GM21717 (cell line): ENCODE measurements at regions not wholly inside any gene's neighbourhood (a gene's known extent, or its start where the extent isn't known, plus 50 kb on each side); places are given as distances from the start of the nearest gene placed in this dataset.
"Not testable (repeated sequence)": the region's sequence is repeated elsewhere in the genome, so short reads cannot be mapped to it uniquely, and the experiment has no call there.

Experiments
- ATAC-seq: cut with Tn5 transposase; IDR thresholded peaks from one replicate; pipeline ENCODE4 v1.9.1; 2021; ENCODE audit warnings: mild to moderate bottlenecking, moderate library complexity; ENCODE audit not compliant: unreplicated experiment

DNA sequence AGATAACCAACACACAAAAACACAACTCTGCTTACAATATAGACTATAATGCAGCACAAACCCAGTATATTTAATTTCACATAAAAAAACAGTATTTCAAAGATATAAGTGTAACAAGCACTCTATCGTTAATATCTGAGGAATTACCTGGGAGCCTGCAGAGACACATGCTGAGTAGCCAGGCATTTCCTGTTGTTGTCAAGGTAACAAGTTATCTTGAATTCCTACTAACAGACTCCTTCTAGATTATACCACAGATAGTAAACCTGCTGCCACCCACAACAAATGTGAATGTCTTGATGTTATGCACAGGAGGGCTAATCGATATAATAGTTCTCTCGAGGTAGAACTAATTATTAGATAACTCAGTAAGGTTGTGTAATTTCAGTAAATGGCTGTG, 826.0 kb upstream of the PRR20A start:
- no peak for ATAC-seq

- no peak for ATAC-seq
Observed at GRCh38 chr13:56317841-56318240, 822.9 kb upstream of the PRR20A start.

DNA sequence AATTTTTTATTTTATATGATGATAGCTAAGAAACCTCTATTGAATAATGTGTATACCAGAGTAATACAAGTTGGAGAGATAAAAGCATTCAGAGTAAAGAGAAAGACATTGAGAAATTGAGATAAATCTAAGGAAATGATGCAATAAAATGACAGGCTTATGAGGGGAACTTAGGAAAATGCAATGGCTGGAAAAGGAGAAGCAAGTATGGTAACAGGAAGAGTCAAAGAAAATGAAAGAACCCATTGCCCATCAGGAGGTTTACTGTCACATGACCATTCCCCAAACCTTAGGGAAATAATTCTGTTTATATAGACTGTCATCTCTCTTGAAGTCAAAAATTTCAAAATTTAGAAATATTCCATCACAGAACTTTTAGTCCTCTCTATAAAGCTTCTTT, 808.0 kb upstream of the PRR20A start:
- no peak for ATAC-seq

DNA sequence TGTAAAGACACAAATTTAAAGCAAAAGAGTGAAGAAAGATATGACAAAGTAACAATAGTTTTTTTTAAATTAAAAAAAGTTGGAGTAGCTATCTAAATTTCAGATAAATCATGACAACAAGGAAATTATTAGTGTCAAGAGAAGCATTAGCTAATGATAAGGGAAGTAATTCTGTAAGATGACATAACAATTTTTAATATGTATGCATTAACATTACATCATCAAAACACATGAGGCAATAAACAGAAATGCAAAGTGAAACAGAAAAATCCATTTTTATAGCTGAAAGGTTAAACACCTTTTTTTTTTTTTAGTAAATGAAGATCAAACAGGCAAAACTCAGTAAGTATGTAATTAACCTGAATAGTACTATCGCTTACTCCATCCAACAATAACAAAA, 804.9 kb upstream of the PRR20A start:
- ATAC-seq: no peak

GRCh38 chr13:56338421-56338820, 802.3 kb upstream of the PRR20A start:
- no peak for ATAC-seq

GRCh38 chr13:56347014-56347413, 793.7 kb upstream of the PRR20A start:
- ATAC-seq: no peak

DNA sequence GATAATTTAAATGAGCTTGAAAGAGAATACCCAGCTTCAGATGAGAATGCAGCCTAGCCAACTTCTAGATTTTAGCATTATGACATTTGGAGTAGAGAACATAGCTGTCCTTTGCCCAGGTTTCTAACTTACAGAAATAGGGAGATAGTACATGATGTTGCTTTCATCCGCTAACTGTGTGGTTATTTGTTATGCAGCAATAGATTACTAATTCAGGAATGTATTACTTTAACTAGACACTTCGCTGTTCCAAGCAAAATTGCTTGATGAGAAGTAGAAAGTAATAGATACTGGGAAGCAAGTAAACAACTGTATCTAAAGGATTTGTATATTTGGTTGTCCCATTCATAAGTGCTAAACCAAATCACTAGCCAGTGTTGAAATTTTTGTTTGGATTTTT, 790.9 kb upstream of the PRR20A start:
- ATAC-seq: no peak

DNA sequence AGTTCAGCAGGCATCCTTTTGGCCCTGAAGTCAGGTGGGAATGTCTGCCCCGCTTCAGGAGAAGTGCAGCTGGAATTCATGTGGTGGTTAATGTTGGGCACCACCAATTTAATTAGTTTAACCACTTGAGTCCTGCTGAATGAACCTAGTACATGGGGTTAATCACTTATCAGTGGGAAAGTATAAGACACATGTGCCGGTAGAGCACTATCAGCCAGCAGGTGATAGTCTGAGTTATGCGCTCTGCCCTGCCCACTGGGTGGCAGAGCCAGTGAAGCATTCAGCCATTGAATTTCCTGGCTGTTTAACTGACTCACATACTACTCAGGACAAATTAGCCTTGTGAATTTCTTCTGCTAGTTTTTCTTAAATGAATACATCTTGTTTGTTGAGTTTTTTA, 789.7 kb upstream of the PRR20A start:
- no peak for ATAC-seq

DNA sequence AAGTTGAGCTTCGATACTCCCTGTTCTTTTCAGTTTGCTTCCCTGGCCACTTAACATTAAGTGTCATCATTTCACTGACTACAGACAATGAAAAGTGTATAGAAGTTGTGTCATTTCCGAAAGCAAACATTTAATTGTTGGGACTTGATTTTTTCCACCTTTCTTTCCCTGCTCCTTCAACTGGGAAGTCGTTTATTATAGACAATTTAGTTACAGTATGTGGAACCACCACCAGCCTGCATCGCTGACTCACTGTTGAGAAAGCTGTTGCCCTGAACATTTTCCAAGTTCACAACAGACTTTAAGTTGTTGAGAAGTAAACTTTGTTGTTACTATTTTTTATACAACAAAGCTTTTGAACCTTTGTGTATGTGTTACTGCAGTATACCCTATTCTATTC, 788.4 kb upstream of the PRR20A start:
- no peak for ATAC-seq

DNA sequence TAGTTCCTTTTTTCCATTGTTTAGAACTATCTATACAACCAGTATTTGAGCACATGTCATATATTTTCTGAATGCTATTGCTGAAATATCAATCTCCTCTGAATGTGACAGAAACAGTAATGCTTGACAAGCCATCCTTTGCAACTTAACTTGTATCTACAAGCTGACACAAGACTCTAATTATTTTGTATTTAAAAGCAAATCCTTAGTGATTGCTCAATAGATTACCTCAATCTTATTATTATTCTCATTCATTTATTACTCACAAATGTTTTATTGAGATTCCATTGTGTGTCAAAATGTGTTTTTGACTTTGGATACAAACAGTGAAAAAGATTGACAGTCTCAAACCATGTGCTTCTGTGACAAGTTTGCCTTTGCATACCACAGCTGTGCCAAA, 787.8 kb upstream of the PRR20A start:
- no peak for ATAC-seq

DNA sequence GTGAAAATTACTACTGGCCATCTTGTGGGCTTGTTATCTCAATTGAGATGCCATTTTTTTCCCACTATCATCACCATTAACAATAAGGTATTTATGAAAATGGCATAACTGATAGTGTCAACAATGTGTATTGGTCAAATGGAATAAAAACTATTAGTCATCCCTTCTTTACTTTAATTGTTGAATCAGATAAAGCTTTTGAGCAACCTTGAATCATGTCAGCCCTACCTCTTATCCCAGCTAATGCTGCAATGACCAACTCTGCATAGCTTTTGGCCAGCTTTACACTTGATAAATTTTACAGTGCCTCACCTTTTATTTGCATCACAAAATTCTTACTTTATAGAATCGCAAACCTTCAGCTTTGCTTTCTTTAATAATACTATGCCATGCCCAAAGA, 784.0 kb upstream of the PRR20A start:
- ATAC-seq: no peak

DNA sequence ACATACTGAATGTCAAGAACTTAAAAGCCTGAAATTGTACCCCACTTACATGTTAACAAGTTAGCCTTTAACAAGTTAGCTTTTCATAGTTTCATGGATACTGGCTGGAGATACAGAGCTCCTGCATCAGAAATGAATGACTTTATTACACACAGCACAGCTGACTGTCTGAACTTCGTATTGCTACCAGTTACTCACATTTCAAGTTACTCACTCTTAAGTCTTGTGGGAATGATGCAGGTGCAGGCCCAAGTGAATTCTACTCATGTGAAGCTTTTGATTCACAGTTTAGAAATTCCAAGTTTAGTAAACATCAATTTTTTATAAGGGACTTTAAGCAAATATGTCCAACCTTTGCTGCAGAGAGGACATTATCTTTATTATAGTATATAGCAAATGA, 762.2 kb upstream of the PRR20A start:
- no peak for ATAC-seq

- ATAC-seq: no peak
Observed at GRCh38 chr13:56393549-56393948, 747.2 kb upstream of the PRR20A start.

DNA sequence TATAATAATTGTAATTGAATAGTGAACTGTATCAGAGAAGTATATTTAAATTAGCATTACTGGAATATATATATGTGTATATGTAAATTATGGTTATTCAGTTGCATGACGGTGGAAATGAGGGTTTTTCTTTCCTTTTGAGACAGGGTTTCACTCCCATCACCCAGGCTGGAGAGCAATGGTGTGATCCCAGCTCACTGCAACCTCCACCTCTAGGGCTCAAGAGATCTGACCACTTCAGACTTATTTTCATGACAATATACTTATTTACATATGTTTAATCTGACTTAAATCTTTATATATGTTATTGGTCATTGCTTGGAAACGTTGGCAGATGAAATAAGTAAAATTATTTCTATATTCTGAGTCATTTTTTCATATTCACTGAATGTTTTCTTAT, 744.4 kb upstream of the PRR20A start:
- ATAC-seq: no peak

DNA sequence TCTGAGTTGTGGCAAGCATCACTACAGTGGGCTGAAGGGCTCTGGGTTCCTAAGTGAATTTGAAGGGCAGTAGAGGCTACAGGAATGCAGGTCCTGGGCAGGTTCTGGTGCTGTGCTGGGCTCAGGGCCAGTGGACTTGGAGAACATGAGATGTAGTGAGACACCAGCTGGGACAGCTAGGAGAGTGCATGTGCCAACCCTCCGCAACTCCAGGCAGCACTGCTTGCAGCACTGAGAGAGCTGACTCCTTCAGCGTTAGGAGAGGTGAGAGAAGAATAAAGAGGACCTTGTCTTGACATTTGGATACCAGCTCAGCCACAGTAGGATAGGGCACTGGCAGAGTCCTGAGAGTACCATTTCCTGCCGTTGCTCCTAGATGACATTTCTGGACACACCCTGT, 739.9 kb upstream of the PRR20A start:
- no peak for ATAC-seq

DNA sequence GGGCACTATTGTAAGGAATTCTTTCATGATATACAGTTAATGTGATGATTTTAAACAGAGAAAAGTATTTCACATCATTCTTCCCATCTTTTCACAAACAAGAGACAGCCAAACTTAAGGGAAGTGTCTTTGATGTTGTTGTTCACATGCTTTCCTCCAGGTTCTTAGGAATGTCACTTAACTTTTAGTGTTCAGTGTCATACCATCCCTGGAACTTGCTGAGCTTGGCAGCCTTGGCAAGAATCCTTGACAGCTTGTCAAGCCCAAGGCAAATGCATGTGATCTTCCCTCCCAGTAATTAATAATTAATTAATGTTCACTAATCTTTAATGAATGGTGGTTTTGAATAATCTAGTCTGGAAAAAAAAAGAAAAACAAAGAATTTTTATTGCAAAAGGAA, 727.9 kb upstream of the PRR20A start:
- no peak for ATAC-seq

DNA sequence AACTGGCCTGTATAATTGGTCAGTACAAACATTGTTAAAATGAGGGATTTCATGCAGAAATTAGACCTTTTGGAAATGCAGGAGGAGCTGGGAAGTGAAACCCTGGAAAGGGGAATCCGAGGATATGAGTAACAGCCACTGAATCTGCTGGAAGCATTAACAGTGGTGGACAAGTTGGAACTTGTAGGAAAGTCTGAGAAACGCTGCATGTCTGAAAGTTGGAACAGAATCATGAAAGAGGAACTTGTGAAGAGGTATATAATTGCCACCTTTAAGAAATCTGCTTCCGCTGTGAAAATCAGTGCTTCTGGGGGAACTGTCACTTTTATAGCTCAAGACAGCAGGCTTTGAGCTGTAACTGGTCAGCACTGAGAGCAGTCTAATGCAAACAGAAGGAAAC, 716.5 kb upstream of the PRR20A start:
- ATAC-seq: no peak

DNA sequence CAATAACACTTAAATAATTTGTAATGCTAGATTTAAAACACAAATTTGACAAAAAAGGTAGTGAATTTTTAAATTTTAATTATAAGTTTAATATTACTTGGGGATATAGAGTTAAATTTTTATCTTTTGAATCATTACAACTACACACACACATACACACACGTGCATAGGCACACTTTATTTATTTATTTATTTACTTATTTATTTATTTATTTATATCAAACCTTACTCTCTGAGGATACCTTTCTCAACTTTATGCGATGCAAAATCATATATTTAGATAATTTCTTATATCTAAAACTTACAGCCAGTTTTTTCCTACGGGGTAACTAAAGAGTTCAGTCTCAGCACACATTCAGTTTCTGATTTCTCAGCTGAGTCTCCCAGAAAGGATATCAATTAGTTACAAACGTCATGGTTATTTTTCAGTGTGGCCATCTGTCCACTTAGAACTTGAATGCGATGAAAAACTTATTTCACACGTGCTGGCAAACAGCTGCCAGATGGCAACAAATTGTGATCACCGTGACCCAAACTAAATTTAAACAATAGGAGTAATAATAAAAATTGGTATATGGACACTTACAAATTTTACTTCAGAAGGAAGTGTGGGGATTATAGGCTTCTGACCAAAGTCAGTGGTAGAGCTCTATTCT, 683.1 kb upstream of the PRR20A start:
- ATAC-seq: no peak

GRCh38 chr13:56459286-56459685, 681.4 kb upstream of the PRR20A start:
- ATAC-seq: no peak

- no peak for ATAC-seq
Observed at GRCh38 chr13:56501750-56502149, 639.0 kb upstream of the PRR20A start.

- no peak for ATAC-seq
Observed at GRCh38 chr13:56510836-56511235, 629.9 kb upstream of the PRR20A start.

DNA sequence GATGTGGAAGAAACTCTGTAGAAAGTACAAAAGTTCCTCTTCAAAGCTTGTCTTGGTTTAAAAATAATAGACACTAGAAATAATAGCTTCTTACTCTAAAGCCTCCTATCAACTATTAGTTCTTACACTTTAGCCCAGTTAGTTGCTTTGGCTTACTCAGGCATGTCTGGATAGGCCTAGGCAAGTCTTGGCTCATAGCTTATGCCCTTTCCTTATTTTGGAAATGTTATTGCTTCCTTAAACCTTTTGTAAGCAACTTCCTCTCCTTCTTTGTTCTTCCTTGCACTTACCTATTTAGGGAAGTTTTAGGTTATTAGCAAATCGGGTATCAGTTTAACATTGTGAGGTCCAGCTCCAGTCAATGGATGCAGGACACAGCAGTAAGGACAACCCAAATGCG, 628.4 kb upstream of the PRR20A start:
- not testable (repeated sequence) for ATAC-seq

DNA sequence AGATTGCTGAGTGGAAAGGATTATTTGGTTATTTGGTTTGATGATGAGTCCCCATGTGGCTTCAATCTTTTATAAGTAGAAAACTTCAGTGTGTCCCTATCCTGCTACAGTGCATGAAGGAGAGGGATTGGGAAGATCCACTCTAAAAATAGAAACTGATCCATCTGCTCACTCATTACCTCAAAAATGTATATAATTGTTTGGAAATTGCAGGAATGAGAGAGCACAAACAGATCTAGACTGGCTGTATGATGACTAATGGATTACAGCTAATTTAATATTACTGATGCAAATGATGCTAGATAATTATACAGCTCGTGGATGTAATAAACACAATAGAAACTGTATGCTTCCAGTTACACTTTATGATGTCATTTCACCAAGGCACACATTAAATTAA, 625.3 kb upstream of the PRR20A start:
- no peak for ATAC-seq
